Naive thymus-derived CD4-positive, alpha-beta T cell (primary cell): ENCODE measurements at regions not wholly inside any gene's neighbourhood (a gene's known extent, or its start where the extent isn't known, plus 50 kb on each side); places are given as distances from the start of the nearest gene placed in this dataset.

Experiments
- ATAC-seq: fragments of 150-1000 bp; cut with Tn5 transposase; 2 replicates; pipeline ENCODE4 v1.10.0; 2021; ENCODE audit warnings: mild to moderate bottlenecking, moderate library complexity
- CTCF ChIA-PET: fragments of 350-600 bp; sonication (Branson Sonifier 250); formaldehyde crosslinking; loops from one replicate; lab custom pipeline; 2021; ENCODE audit warnings: antibody characterized with exemption; lab: Charles Lee
- POLR2A ChIA-PET: fragments of 350-600 bp; sonication (Branson Sonifier 250); formaldehyde crosslinking; loops from one replicate; lab custom pipeline; 2021; ENCODE audit warnings: antibody characterized with exemption, inconsistent platforms; lab: Charles Lee
- DNase-seq, 9 donors: peaks; one replicate each; pipeline versions ENCODE4 v3.0.0 to v3.0.0-alpha.2; 2020 to 2022; ENCODE audit warnings: mixed read lengths in 1 of 9
- H3K27ac ChIP-seq: one replicate; pipeline ENCODE4 v1.7.0; 2013; ENCODE audit warnings: mild to moderate bottlenecking, low read depth, low read length, moderate library complexity
- H3K27me3 ChIP-seq, 2 donors: one replicate each; pipeline ENCODE4 v1.7.0; 2013; ENCODE audit warnings: low read length in 2 of 2, mild to moderate bottlenecking in 2 of 2, moderate library complexity in 2 of 2; ENCODE audit not compliant: control insufficient read depth in 2 of 2, insufficient read depth in 2 of 2
- H3K36me3 ChIP-seq, 3 experiments: 1 replicate in 2 of 3; 2 replicates in 1 of 3; pipeline ENCODE4 v1.7.0; 2013; ENCODE audit warnings: low read length in 3 of 3, mild to moderate bottlenecking in 3 of 3, moderate library complexity in 1 of 3; ENCODE audit not compliant: insufficient read depth in 3 of 3, control insufficient read depth in 2 of 3
- H3K4me1 ChIP-seq, 2 donors: one replicate each; pipeline ENCODE4 v1.7.0; 2013; ENCODE audit warnings: low read length in 2 of 2, mild to moderate bottlenecking in 2 of 2, moderate library complexity in 1 of 2; ENCODE audit not compliant: control insufficient read depth in 2 of 2, insufficient read depth in 2 of 2
- H3K4me3 ChIP-seq: 2 replicates; pipeline ENCODE4 v1.7.0; 2013; ENCODE audit warnings: mild to moderate bottlenecking, low read length
- H3K9me3 ChIP-seq, 3 experiments: 1 replicate in 2 of 3; 2 replicates in 1 of 3; pipeline ENCODE4 v1.7.0; 2013; ENCODE audit warnings: low read length in 3 of 3; ENCODE audit not compliant: control insufficient read depth in 2 of 3
- H3K27ac Mint-ChIP-seq, 9 donors: one replicate each; pipeline ENCODE4 v1.8.0; 2020 to 2022; ENCODE audit warnings: mixed read lengths in 9 of 9, mild to moderate bottlenecking in 8 of 9, moderate library complexity in 5 of 9, inconsistent platforms in 2 of 9
- H3K27me3 Mint-ChIP-seq, 5 donors: one replicate each; pipeline ENCODE4 v1.8.0; 2021 to 2022; ENCODE audit warnings: mixed read lengths in 5 of 5, mild to moderate bottlenecking in 1 of 5
- H3K36me3 Mint-ChIP-seq, 5 donors: one replicate each; pipeline ENCODE4 v1.8.0; 2020 to 2022; ENCODE audit warnings: mixed read lengths in 5 of 5, mild to moderate bottlenecking in 3 of 5, inconsistent platforms in 1 of 5
- H3K4me1 Mint-ChIP-seq, 7 donors: one replicate each; pipeline ENCODE4 v1.8.0; 2020 to 2022; ENCODE audit warnings: mixed read lengths in 7 of 7, mild to moderate bottlenecking in 3 of 7, inconsistent platforms in 1 of 7
- H3K4me3 Mint-ChIP-seq, 10 donors: one replicate each; pipeline ENCODE4 v1.8.0; 2020 to 2022; ENCODE audit warnings: mild to moderate bottlenecking in 10 of 10, mixed read lengths in 10 of 10, moderate library complexity in 6 of 10, inconsistent platforms in 2 of 10
- H3K9me3 Mint-ChIP-seq, 11 donors: one replicate each; pipeline ENCODE4 v1.8.0; 2020 to 2022; ENCODE audit warnings: mixed read lengths in 11 of 11, mild to moderate bottlenecking in 4 of 11, inconsistent platforms in 1 of 11, moderate library complexity in 1 of 11
- intact Hi-C, 2 donors: fragments of 100-400 bp; cut with micrococcal nuclease; formaldehyde crosslinking; loops; one replicate each; pipeline ENCODE4 v1.15.1; 2023

DNA sequence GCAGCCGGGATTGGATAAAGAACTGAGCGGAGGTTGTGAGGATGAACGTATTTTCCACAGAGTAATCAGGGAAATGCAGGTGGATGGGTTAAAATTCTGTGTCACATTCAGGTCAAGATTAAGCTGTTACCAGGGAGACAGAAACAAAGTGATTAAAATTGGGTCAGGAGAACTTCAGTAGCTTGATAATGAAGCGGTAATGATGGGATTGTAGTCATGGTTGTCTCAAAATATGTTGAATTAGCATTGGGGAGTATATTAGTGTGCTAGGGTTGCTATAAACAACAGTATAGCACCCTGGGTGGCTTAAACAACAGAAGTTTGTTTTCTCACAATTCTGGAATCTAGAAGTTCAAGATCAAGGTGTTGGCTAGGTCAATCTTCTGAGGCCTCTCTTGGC lies 155.5 kb downstream of the GJA1 start:
- Mint-ChIP-seq H3K4me3 (no peak overlapping the region), H3K9me3 (peaks cover 0 to 2% (median 0%) of the 10 kb centered on the region in 11 donors), H3K27ac (no peak overlapping the region), H3K36me3 (no peaks in the 10 kb centered on the region), H3K4me1 (peaks cover 0 to 5% (median 0%) of the 10 kb centered on the region in 7 donors), H3K27me3 (no peaks in the 10 kb centered on the region)
- no peaks in the 10 kb centered on the region for H3K4me1 ChIP-seq
- DNase-seq: no peak
- no peaks in the 10 kb centered on the region for H3K36me3 ChIP-seq
- H3K27ac ChIP-seq: no peak overlapping the region
- H3K9me3 ChIP-seq: no peaks in the 10 kb centered on the region
- no peak overlapping the region for H3K4me3 ChIP-seq
- POLR2A ChIA-PET: no interaction called here
- intact Hi-C loops: no loop called here
- ATAC-seq: no peak
- CTCF ChIA-PET: interaction anchor here (1.2 kb wide), 1 partner anchor 14 kb away, joined by 3 read pairs; no protein-coding TSS in a partner anchor
- H3K27me3 ChIP-seq: no peaks in the 10 kb centered on the region

DNA sequence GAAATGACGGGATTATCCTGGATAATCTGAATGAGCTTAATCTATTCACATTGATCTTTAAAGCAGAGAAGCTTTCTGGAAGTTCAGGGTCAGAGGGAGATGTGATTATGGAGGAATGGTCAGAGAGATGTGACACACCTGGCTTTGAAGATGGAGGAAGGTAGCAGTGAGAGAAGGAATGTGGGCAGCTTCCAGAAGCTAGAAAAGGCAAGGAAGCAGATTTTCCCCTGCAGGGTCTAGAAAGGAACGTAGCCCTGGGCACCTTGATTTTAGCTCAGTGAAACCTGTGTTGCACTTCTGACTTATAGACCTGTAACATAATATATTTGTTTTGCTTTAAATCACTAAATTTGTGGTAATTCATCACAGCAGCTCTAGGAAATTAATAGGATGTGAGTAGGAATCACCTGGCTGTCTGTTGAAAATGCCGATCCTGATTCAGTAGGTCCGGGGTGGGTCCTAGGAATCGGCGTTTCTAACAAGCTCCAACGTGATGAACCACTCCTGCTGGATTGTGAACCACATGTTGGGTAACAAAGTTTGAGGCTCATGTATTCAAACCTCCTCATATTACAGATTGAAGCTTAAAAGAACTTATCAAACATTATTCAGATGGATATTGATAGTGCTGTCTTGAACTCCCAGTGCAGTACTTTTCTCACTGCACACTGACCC lies 157.0 kb downstream of the GJA1 start:
- Histone ChIP-seq H3K27ac (no peak overlapping the region), H3K9me3 (no peaks in the 10 kb centered on the region), H3K36me3 (no peaks in the 10 kb centered on the region), H3K27me3 (no peaks in the 10 kb centered on the region), H3K4me3 (no peak overlapping the region), H3K4me1 (no peaks in the 10 kb centered on the region)
- DNase-seq (no peak), ATAC-seq (no peak)
- peaks cover 0 to 2% (median 0%) of the 10 kb centered on the region in 11 donors for H3K9me3 Mint-ChIP-seq
- H3K4me3 Mint-ChIP-seq: no peak overlapping the region
- POLR2A ChIA-PET: no interaction called here
- H3K4me1 Mint-ChIP-seq: peaks cover 0 to 5% (median 0%) of the 10 kb centered on the region in 7 donors
- CTCF ChIA-PET: interaction anchor here (0.6 to 1.2 kb wide), 2 partner anchors 16 to 657 kb away, joined by 3 read pairs; no protein-coding TSS in a partner anchor
- intact Hi-C loops: no loop called here
- H3K27me3 Mint-ChIP-seq: no peaks in the 10 kb centered on the region
- H3K36me3 Mint-ChIP-seq: no peaks in the 10 kb centered on the region
- no peak overlapping the region for H3K27ac Mint-ChIP-seq

DNA sequence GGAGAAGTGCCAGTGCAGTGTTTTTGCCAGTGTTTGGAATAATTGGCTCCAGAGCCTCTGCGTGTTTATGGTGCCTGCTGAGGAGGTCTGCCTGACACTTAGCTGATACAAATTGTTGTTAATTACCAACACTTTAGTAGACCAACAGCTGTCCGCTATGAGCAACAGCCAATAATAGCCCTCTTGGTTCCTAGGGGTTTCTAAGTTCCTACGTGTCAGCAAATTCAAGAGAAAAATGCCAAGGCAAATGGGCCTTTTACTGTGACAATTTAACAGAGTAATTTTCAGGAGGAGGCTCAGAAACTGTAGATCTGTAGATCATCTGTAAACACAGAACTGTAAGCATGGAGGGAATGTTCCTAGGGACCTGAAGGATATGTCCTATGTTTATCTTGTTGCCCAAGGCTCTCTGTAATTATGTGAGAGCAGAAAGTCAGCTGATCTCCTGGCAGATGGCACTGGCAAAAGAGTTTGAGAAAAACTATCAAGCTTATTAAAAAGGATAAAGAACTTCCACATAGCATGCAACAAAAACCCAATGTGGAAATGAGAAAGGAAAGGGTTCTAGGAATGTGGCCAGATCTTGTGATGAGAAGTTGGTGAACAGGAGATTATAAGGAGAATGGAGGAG lies 157.7 kb downstream of the GJA1 start:
- H3K4me3 Mint-ChIP-seq: no peak overlapping the region
- Histone ChIP-seq H3K36me3 (no peaks in the 10 kb centered on the region), H3K27ac (no peak overlapping the region), H3K27me3 (no peaks in the 10 kb centered on the region), H3K4me3 (no peak overlapping the region), H3K4me1 (no peaks in the 10 kb centered on the region), H3K9me3 (no peaks in the 10 kb centered on the region)
- ChIA-PET POLR2A (interaction anchor here (0.6 kb wide), 1 partner anchor 55 kb away, joined by 3 read pairs; no protein-coding TSS in a partner anchor), CTCF (no interaction called here)
- ATAC-seq (no peak), DNase-seq (no peak)
- peaks cover 0 to 5% (median 0%) of the 10 kb centered on the region in 7 donors for H3K4me1 Mint-ChIP-seq
- H3K9me3 Mint-ChIP-seq: peaks cover 0 to under 1% (median 0%) of the 10 kb centered on the region in 11 donors
- intact Hi-C loops: no loop called here
- no peaks in the 10 kb centered on the region for H3K36me3 Mint-ChIP-seq
- no peak overlapping the region for H3K27ac Mint-ChIP-seq
- no peaks in the 10 kb centered on the region for H3K27me3 Mint-ChIP-seq

DNA sequence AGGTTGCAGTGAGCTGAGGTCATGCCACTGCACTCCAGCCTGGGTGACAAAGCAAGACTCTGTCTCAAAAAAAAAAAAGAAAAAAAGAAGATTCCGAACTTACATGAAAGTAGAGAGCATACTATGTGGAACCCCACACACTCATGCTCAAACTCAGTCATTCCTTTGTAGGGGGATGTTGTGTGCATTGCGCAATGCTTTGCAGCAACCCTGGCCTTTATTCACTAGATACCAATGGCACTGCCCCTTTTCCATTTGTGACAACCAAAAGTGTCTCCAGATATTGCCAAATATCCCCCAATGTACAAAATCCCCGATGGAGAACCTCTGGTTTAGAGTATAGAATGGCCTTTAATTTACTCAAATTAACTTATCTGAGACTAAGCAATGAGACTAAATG lies 158.6 kb downstream of the GJA1 start:
- H3K27ac Mint-ChIP-seq: no peak overlapping the region
- POLR2A ChIA-PET: no interaction called here
- CTCF ChIA-PET: no interaction called here
- no peaks in the 10 kb centered on the region for H3K9me3 Mint-ChIP-seq
- ATAC-seq: no peak
- Histone ChIP-seq H3K4me3 (no peak overlapping the region), H3K9me3 (no peaks in the 10 kb centered on the region), H3K36me3 (no peaks in the 10 kb centered on the region), H3K27me3 (no peaks in the 10 kb centered on the region), H3K4me1 (no peaks in the 10 kb centered on the region), H3K27ac (no peak overlapping the region)
- no peaks in the 10 kb centered on the region for H3K27me3 Mint-ChIP-seq
- DNase-seq: no peak
- no peak overlapping the region for H3K4me3 Mint-ChIP-seq
- intact Hi-C loops: no loop called here
- H3K4me1 Mint-ChIP-seq: peaks cover 0 to 5% (median 0%) of the 10 kb centered on the region in 7 donors
- no peaks in the 10 kb centered on the region for H3K36me3 Mint-ChIP-seq

DNA sequence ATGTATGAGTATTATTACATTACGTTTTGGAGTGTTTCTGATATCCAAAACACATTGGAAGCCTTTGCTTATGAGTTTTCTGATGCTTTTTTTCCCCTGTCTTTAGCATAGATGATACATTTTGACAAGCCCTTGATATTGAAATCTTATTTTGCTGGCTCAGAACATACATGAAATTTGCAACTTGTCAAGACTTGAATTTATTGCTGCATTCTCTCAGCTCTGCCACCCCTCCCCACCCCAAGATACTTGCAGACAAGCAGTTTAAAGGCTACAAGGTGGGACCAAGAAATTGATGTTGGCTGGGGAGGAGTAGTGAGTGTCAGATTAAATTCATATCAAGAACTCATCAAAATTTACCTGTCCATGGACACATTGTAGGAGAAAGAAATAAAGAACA lies 160.2 kb downstream of the GJA1 start:
- Mint-ChIP-seq H3K9me3 (no peaks in the 10 kb centered on the region), H3K27ac (no peak overlapping the region)
- POLR2A ChIA-PET: no interaction called here

DNA sequence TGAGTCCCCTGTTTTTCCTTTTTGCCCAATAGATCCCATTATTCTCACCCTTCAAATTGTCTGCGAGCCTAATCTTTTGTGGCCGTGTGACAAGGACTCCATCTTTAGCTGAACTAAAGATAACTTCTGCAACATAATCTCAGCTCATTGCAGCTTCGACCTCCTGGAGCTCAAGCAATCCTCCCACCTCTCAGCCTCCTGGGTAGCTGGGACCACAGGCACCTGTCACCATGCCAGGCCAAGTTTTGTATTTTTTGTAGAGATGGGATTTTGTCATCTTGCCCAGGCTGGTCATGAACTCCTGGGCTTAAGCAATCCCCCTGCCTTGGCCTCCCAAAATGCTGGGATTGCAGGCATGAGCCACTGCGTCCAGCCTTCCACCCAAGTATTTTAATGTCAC lies 161.0 kb downstream of the GJA1 start:
- Histone ChIP-seq H3K27me3 (no peaks in the 10 kb centered on the region), H3K4me1 (no peaks in the 10 kb centered on the region), H3K36me3 (no peaks in the 10 kb centered on the region), H3K9me3 (no peaks in the 10 kb centered on the region), H3K4me3 (no peak overlapping the region), H3K27ac (no peak overlapping the region)
- Mint-ChIP-seq H3K27me3 (no peaks in the 10 kb centered on the region), H3K4me1 (no peaks in the 10 kb centered on the region), H3K27ac (no peak overlapping the region), H3K4me3 (no peak overlapping the region), H3K36me3 (no peaks in the 10 kb centered on the region), H3K9me3 (no peaks in the 10 kb centered on the region)
- ATAC-seq: no peak
- CTCF ChIA-PET: no interaction called here
- no peak for DNase-seq
- POLR2A ChIA-PET: no interaction called here
- intact Hi-C loops: no loop called here

More for the DNA sequence above, 160.2 kb downstream of the GJA1 start:
- Mint-ChIP-seq H3K27me3 (no peaks in the 10 kb centered on the region), H3K4me3 (no peak overlapping the region), H3K4me1 (peaks cover 0 to 1% (median 0%) of the 10 kb centered on the region in 7 donors), H3K36me3 (no peaks in the 10 kb centered on the region)
- H3K27me3 ChIP-seq: no peaks in the 10 kb centered on the region
- ATAC-seq (no peak), DNase-seq (no peak)
- no peaks in the 10 kb centered on the region for H3K4me1 ChIP-seq
- no peak overlapping the region for H3K27ac ChIP-seq
- intact Hi-C loops: no loop called here
- no peaks in the 10 kb centered on the region for H3K9me3 ChIP-seq
- CTCF ChIA-PET: no interaction called here
- no peak overlapping the region for H3K4me3 ChIP-seq
- no peaks in the 10 kb centered on the region for H3K36me3 ChIP-seq

DNA sequence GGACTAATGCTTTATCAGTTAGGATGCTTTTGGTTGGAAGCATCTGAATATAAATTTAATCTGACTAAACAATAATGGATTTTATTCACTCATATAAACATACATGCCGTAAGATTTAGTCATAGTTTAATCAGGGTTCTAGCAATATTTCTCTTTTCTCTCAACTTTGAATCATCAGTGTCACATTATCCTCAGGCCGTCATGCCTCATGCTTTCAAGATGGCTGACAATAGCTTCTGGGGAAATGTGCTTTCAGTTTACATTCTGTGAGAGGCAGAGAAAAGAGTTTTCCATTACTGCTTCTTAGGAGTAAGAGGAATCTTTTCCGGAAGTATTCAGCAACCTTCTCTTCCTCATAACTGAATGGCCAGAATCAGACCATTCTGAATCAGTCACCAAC lies 162.2 kb downstream of the GJA1 start:
- Mint-ChIP-seq H3K36me3 (no peaks in the 10 kb centered on the region), H3K4me1 (no peaks in the 10 kb centered on the region), H3K27me3 (no peaks in the 10 kb centered on the region), H3K27ac (no peak overlapping the region), H3K9me3 (no peaks in the 10 kb centered on the region), H3K4me3 (no peak overlapping the region)
- Histone ChIP-seq H3K36me3 (no peaks in the 10 kb centered on the region), H3K27ac (no peak overlapping the region), H3K27me3 (no peaks in the 10 kb centered on the region), H3K4me1 (no peaks in the 10 kb centered on the region), H3K9me3 (no peaks in the 10 kb centered on the region), H3K4me3 (no peak overlapping the region)
- ChIA-PET POLR2A (no interaction called here), CTCF (no interaction called here)
- intact Hi-C loops: no loop called here
- no peak for DNase-seq
- ATAC-seq: no peak
